Astrocyte (in vitro differentiated cells and primary cell): ENCODE measurements at regions not wholly inside any gene's neighbourhood (a gene's known extent, or its start where the extent isn't known, plus 50 kb on each side); places are given as distances from the start of the nearest gene placed in this dataset.

Experiments used
- DNase-seq: peaks from one replicate; pipeline ENCODE4 v3.0.0-alpha.2; 2010; ENCODE audit warnings: low read depth
- FAIRE-seq: peaks from 2 replicates; lab custom pipeline; 2011; peaks lifted over from hg19 to GRCh38; lab: Jason Lieb, UNC
- H2AFZ ChIP-seq: 2 replicates; pipeline ENCODE4 v1.6.0; 2012; ENCODE audit warnings: low read depth, low read length, inconsistent platforms
- H3K27ac ChIP-seq: 2 replicates; pipeline ENCODE4 v1.5.1; 2011; ENCODE audit warnings: low read depth, low read length, inconsistent platforms
- H3K27me3 ChIP-seq: 2 replicates; pipeline ENCODE4 v1.6.0; 2011; ENCODE audit warnings: low read length, inconsistent platforms; ENCODE audit not compliant: insufficient read depth
- H3K36me3 ChIP-seq: 2 replicates; pipeline ENCODE4 v1.5.1; 2011; ENCODE audit warnings: low read length, inconsistent platforms; ENCODE audit not compliant: insufficient read depth
- H3K4me1 ChIP-seq: 2 replicates; pipeline ENCODE4 v1.5.1; 2011; ENCODE audit warnings: low read length, inconsistent platforms; ENCODE audit not compliant: insufficient read depth
- H3K4me2 ChIP-seq: 2 replicates; pipeline ENCODE4 v1.6.0; 2012; ENCODE audit warnings: low read length, inconsistent platforms
- H3K4me3 ChIP-seq: 2 replicates; pipeline ENCODE4 v1.5.1; 2011; ENCODE audit warnings: low read depth, mild to moderate bottlenecking, low read length, inconsistent platforms; ENCODE audit not compliant: insufficient read depth
- H3K79me2 ChIP-seq: 2 replicates; pipeline ENCODE4 v1.6.0; 2012; ENCODE audit warnings: mild to moderate bottlenecking, low read length, inconsistent platforms; ENCODE audit not compliant: insufficient read depth
- H3K9ac ChIP-seq: 2 replicates; pipeline ENCODE4 v1.6.0; 2012; ENCODE audit warnings: mild to moderate bottlenecking, low read length, inconsistent platforms
- H3K9me3 ChIP-seq: 2 replicates; pipeline ENCODE4 v1.5.1; 2012; ENCODE audit warnings: low read depth, mild to moderate bottlenecking, low read length, inconsistent platforms; ENCODE audit not compliant: insufficient read depth
- H4K20me1 ChIP-seq: 2 replicates; pipeline ENCODE4 v1.6.0; 2012; ENCODE audit warnings: low read length, inconsistent platforms; ENCODE audit not compliant: insufficient read depth
- H3K27ac Mint-ChIP-seq: one replicate; pipeline ENCODE4 v1.8.0; 2021; ENCODE audit warnings: mild to moderate bottlenecking, mixed read lengths; ENCODE audit not compliant: unreplicated experiment
- H3K27me3 Mint-ChIP-seq: one replicate; pipeline ENCODE4 v1.8.0; 2021; ENCODE audit warnings: low read depth, mixed read lengths; ENCODE audit not compliant: unreplicated experiment
- H3K36me3 Mint-ChIP-seq: one replicate; pipeline ENCODE4 v1.8.0; 2021; ENCODE audit warnings: low read depth, mixed read lengths; ENCODE audit not compliant: unreplicated experiment
- H3K4me1 Mint-ChIP-seq: one replicate; pipeline ENCODE4 v1.8.0; 2021; ENCODE audit warnings: low read depth, mixed read lengths; ENCODE audit not compliant: unreplicated experiment
- H3K4me3 Mint-ChIP-seq: one replicate; pipeline ENCODE4 v1.8.0; 2021; ENCODE audit warnings: mild to moderate bottlenecking, moderate library complexity, mixed read lengths; ENCODE audit not compliant: unreplicated experiment
- H3K9me3 Mint-ChIP-seq: one replicate; pipeline ENCODE4 v1.8.0; 2021; ENCODE audit warnings: mild to moderate bottlenecking, mixed read lengths; ENCODE audit not compliant: unreplicated experiment
- EZH2 ChIP-seq: IDR thresholded peaks from 2 replicates; pipeline ENCODE4 v1.6.1; 2012; ENCODE audit warnings: mild to moderate bottlenecking, low read length, inconsistent platforms; ENCODE audit not compliant: insufficient read depth
- TF ChIP-seq, protein P1 (sequence below): IDR thresholded peaks from 2 replicates; pipeline ENCODE4 v1.5.1; 2011; ENCODE audit warnings: low read depth, mild to moderate bottlenecking, inconsistent platforms, low read length, moderate library complexity; ENCODE audit not compliant: insufficient read depth

GRCh38 chr14:104352493-104353220, 214.3 kb downstream of the KIF26A start:
- no peaks in the 10 kb centered on the region for H4K20me1 ChIP-seq
- peaks cover 2% of the 10 kb centered on the region for H3K9me3 ChIP-seq
- H3K36me3 Mint-ChIP-seq: peaks cover 3% of the 10 kb centered on the region
- no peak for DNase-seq
- no peaks in the 10 kb centered on the region for H3K27me3 ChIP-seq
- TF ChIP-seq, protein P1, sequence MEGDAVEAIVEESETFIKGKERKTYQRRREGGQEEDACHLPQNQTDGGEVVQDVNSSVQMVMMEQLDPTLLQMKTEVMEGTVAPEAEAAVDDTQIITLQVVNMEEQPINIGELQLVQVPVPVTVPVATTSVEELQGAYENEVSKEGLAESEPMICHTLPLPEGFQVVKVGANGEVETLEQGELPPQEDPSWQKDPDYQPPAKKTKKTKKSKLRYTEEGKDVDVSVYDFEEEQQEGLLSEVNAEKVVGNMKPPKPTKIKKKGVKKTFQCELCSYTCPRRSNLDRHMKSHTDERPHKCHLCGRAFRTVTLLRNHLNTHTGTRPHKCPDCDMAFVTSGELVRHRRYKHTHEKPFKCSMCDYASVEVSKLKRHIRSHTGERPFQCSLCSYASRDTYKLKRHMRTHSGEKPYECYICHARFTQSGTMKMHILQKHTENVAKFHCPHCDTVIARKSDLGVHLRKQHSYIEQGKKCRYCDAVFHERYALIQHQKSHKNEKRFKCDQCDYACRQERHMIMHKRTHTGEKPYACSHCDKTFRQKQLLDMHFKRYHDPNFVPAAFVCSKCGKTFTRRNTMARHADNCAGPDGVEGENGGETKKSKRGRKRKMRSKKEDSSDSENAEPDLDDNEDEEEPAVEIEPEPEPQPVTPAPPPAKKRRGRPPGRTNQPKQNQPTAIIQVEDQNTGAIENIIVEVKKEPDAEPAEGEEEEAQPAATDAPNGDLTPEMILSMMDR: no peak
- no peaks in the 10 kb centered on the region for H3K79me2 ChIP-seq
- H3K9ac ChIP-seq: no peak overlapping the region
- no peak for FAIRE-seq
- H3K4me3 ChIP-seq: no peak overlapping the region
- H3K4me1 ChIP-seq: no peaks in the 10 kb centered on the region
- peaks cover 3% of the 10 kb centered on the region for H3K9me3 Mint-ChIP-seq
- H3K4me2 ChIP-seq: no peak overlapping the region
- H3K4me3 Mint-ChIP-seq: no peak overlapping the region
- H3K27me3 Mint-ChIP-seq: peaks cover 41% of the 10 kb centered on the region
- no peak overlapping the region for H3K27ac ChIP-seq
- no peaks in the 10 kb centered on the region for H3K4me1 Mint-ChIP-seq
- H3K36me3 ChIP-seq: no peaks in the 10 kb centered on the region
- H3K27ac Mint-ChIP-seq: no peak overlapping the region
- H2AFZ ChIP-seq: no peak overlapping the region

GRCh38 chr14:104353221-104353920, 215.0 kb downstream of the KIF26A start:
- Mint-ChIP-seq H3K4me3 (no peak overlapping the region), H3K27me3 (peaks cover 39% of the 10 kb centered on the region), H3K9me3 (peaks cover 3% of the 10 kb centered on the region), H3K4me1 (no peaks in the 10 kb centered on the region), H3K27ac (no peak overlapping the region), H3K36me3 (peaks cover 3% of the 10 kb centered on the region)
- no peaks in the 10 kb centered on the region for H3K79me2 ChIP-seq
- H3K4me2 ChIP-seq: no peak overlapping the region
- H4K20me1 ChIP-seq: no peaks in the 10 kb centered on the region
- peaks cover 2% of the 10 kb centered on the region for H3K9me3 ChIP-seq
- no peak overlapping the region for H3K27ac ChIP-seq
- DNase-seq (no peak), FAIRE-seq (no peak)
- no peak for TF ChIP-seq EZH2
- TF ChIP-seq, protein P1: no peak
- no peak overlapping the region for H3K9ac ChIP-seq
- no peak overlapping the region for H3K4me3 ChIP-seq
- no peaks in the 10 kb centered on the region for H3K36me3 ChIP-seq
- no peak overlapping the region for H2AFZ ChIP-seq
- no peaks in the 10 kb centered on the region for H3K27me3 ChIP-seq
- no peaks in the 10 kb centered on the region for H3K4me1 ChIP-seq
